Epidermal melanocyte (primary cell): ENCODE measurements at regions not wholly inside any gene's neighbourhood (a gene's known extent, or its start where the extent isn't known, plus 50 kb on each side); places are given as distances from the start of the nearest gene placed in this dataset.

ENCODE experiments used
- DNase-seq: peaks from one replicate; pipeline ENCODE4 v3.0.0; 2011; ENCODE audit warnings: low spot score; ENCODE audit not compliant: insufficient read length

GRCh38 chr9:691825-692400 lies 149.6 kb upstream of the DMRT1 start:
- DNase-seq: no peak

- DNase-seq: no peak
Observed at GRCh38 chr9:692636-693129, 148.8 kb upstream of the DMRT1 start.

DNA sequence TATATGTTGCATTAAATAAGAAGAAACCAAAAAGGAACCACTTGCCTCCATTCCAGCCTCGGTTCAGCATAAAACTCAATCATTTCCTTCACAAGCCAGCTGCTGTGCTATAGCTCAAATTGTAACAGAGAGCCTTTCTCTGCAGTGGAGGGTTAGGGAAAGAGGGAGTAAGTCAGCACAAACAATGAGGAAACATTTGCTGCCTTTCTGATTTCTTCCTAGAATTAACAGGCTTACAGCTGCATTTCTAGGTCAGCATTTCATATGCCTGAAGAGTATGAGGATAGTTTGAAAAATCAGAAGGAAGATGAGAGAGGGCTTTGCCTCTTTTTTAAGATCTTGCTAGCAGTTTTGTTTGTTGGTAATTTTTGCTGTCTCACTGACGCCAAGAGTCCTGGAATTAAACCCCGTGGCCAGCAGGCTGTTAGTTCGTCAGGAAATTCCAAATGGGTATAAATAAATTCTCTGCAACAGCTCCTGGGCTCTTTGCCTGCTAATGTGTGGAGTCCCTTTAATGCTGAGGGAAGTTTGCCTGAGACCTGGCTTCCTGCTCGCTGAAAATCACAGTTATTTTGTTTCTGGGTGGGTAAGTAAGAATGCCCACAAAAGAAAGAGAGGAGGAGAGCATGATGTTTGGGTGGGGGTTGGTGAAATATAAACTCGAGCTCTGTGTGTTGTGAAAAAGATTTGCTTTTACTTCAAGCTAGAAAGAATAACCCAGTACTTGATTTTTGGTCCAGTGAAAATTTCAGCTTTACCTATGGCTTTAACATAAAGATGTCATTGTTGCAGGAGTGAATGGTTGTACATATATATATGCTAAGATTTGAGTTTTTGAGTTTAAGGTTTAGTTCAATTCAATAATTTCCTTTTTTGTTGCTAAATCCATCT lies 148.1 kb upstream of the DMRT1 start:
- no peak for DNase-seq

- no peak for DNase-seq
Observed at GRCh38 chr9:694092-694402, 147.4 kb upstream of the DMRT1 start.

GRCh38 chr9:694403-695154 lies 146.9 kb upstream of the DMRT1 start:
- DNase-seq: no peak

DNA sequence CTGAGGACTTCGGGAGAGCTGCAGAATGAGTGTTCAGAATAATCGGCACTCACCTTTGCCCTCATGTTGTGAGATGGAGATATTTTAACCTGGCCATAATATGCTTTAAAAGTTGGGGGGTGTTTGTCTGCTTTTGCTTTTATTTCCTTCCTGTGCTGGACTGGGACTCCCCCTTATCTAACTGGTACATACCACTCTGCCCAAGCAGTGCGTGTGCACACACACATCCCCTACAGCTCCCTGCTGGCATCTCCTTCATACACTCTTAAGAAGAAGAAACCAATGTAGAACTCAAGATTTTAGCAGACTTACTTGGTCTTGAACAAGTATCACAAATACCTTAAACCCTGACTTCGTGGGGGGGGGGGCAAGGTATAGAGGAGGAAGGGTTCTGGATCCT lies 146.2 kb upstream of the DMRT1 start:
- no peak for DNase-seq

DNA sequence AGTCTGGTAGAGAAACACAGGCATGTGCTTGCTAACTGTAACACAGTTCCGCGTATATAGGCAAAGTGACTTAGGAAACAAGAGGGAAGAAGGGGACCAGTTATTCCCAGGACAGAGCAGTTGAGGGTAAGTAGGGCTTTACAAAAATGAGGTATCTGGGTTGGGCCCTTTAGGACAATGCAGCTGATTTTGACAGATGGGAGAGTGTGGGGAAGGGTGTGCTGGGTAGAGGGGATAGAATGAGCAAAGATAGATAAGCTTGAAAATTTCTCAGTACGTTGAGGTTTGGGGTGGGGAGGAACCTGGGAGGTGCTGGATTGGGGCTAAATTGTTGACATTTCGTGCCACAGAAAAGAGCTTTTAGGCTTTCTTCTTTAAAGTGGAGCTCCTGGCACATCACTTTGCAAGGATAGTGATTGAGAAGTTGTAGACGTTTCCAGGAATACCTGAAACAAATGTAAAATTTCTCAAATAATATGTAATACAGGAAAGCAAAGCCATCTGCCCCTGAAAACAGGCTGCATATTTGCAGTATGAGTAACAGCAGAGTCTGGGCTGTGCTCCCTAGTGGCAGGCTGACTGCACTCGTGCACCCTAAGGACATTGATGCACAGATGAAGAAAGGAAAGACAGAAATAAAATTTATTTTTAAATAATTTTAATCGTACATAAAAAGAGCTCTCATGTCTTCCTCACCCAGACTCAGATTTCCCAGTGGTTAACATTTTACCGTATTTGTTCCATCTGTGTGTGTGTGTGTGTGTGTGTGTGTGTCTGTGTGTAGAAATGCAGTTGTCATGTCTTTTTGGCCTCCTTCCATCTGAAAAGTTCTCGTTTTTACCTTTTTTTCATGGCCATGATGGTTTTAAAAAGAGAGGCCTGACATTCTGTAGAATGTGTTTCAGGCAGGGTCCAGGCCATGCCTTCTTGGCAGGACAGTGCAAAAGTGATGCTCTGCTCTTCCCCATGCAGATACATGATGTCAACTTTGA lies 144.9 kb upstream of the DMRT1 start:
- no peak for DNase-seq

DNA sequence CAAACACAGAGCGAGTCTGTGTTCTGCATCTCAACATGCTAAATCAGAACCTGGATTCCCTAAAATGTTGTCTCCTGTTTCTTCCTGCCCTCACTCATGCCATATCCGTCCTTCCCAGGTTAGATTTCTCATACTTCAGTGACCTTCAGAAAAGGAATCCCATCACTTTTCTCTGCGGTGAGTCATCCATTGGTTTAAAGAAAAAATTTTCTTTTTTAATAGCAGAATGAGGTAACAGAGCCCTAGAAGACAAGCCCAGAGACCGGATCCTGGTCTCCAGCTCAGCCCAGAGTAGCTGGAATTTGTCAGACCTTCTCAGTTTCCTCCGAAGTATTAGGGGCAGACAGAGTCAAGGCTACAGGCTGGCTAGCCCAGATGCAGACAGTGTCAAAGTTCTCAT lies 143.2 kb upstream of the DMRT1 start:
- DNase-seq: no peak

DNA sequence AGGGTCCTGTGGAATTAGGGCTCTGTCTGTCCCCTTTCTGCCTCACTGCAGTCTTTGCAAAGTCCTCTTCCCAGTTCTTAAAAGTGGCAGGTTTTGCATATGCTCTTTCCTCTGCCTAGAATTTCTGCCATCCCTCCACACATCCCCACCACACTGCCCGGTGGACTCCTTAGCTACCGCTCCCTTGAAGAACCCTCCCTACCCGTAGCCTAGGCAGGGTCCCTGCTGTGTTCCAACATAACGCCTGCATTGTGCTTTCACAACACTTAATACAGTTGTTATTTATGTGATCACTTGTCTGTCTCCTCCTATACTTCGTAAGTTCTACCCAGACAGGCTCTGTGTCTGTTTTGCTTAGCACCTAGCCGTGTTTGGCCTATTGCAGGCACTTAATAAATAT lies 142.5 kb upstream of the DMRT1 start:
- no peak for DNase-seq

DNA sequence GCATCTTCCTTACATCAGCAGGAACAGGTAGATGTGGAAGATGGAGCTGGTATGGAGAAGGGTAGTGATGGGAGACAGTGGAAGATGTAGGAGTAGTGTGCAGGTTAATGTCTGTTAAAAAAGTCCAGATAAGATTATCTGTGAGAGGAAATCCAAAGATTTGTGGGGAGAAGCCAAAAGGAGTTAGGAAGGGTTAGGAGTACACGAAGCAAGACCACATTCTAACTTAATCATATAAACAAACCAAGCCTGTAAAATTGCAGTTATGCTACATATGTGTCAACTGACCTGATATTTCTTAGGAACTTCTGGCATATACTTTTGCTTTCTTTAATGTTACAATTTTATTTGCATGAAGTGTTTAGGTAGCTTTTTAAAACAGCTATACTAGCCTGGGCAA lies 142.1 kb upstream of the DMRT1 start:
- no peak for DNase-seq

GRCh38 chr9:700365-701282 lies 140.9 kb upstream of the DMRT1 start:
- no peak for DNase-seq

DNA sequence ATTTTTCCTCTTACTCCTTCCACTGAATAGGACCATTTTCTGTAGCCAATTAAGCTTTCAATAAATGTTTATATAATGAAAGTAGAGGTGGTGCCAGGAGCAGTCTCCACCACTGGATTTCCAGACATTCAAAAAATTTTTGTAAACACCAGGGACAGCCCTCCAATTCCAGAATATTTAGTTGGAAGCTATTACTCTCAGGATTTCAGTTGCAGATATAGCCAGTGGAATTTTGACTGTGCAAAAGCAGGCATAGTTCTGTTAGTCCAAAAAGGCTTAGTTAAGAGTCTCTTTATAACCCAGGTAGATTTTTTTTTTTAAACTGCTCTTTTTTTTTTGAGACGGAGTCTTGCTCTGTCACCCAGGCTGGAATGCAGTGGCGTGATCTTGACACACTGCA lies 138.1 kb upstream of the DMRT1 start:
- no peak for DNase-seq

GRCh38 chr9:706073-706472 lies 135.4 kb upstream of the DMRT1 start:
- DNase-seq: no peak

GRCh38 chr9:706606-707459 lies 134.7 kb upstream of the DMRT1 start:
- peak; percentile 61 for DNase-seq

DNA sequence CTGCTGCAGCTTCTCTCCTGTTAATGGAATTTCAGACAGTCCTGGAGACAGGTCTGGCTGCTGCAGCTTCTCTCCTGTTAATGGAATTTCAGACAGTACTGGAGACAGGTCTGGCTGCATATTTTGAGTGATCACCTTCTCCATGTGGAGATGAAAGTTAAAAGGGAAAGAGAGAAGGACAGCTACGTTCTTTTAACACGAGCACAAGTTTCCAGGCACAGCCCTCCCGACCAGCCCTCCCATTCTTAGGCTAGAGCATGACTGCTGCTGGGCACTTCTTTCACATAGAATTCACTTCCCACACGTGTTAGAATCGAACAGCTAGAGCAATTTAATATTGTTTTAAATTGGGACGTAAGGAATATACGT lies 133.3 kb upstream of the DMRT1 start:
- no peak for DNase-seq

GRCh38 chr9:708551-709432 lies 132.7 kb upstream of the DMRT1 start:
- DNase-seq: no peak

DNA sequence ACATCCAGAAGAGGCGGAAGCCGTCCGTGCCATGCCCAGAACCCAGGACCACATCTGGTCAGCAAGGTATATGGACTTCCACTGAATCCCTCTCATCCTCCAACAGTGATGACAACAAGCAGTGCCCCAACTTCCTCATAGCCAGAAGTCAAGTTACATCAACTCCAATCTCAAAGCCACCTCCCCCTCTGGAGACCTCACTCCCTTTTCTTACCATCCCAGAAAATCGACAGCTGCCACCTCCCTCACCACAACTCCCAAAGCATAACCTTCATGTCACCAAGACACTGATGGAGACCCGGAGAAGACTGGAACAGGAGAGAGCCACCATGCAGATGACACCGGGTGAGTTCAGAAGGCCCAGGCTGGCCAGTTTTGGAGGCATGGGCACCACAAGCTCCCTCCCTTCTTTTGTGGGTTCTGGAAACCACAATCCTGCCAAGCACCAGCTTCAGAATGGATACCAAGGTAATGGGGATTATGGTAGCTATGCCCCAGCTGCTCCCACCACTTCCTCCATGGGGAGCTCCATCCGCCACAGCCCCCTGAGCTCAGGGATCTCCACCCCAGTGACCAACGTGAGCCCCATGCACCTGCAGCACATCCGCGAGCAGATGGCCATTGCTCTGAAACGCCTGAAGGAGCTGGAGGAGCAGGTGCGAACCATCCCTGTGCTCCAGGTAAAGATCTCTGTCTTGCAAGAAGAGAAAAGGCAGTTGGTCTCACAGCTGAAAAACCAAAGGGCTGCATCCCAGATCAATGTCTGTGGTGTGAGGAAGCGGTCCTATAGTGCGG lies 130.3 kb upstream of the DMRT1 start:
- DNase-seq: no peak
